ENCODE measurements at regions not wholly inside any gene's neighbourhood (a gene's known extent, or its start where the extent isn't known, plus 50 kb on each side); places are given as distances from the start of the nearest gene placed in this dataset.

DNA sequence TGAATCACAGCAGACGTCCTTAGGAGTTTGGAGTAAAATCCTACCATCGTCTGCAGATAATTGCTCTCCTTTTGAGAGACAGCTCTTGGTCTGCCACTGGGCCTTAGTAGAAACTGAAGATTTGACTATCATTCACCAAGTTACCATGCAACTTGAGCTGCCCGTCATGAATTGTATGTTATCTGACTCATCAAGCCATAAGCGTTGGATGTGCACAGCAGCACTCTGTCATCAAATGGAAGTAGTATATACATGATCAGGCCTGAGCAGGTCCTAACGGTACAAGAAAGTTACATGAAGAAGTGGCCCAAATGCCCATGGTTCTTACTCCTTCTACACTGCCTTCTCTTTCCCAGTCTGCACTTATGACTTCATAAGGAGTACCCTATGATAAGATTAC lies 317.8 kb downstream of the GPATCH2 start:
- H3K9me3 ChIP-seq, result no peaks in the 10 kb centered on the region
- no peaks in the 10 kb centered on the region for H3K27me3 ChIP-seq (ENCODE audit: low read depth)
- TF ChIP-seq, protein P1, sequence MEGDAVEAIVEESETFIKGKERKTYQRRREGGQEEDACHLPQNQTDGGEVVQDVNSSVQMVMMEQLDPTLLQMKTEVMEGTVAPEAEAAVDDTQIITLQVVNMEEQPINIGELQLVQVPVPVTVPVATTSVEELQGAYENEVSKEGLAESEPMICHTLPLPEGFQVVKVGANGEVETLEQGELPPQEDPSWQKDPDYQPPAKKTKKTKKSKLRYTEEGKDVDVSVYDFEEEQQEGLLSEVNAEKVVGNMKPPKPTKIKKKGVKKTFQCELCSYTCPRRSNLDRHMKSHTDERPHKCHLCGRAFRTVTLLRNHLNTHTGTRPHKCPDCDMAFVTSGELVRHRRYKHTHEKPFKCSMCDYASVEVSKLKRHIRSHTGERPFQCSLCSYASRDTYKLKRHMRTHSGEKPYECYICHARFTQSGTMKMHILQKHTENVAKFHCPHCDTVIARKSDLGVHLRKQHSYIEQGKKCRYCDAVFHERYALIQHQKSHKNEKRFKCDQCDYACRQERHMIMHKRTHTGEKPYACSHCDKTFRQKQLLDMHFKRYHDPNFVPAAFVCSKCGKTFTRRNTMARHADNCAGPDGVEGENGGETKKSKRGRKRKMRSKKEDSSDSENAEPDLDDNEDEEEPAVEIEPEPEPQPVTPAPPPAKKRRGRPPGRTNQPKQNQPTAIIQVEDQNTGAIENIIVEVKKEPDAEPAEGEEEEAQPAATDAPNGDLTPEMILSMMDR (IDR thresholded peaks at IDR 0.05), result no peak
- no peaks in the 10 kb centered on the region for H3K4me1 ChIP-seq
- no peak overlapping the region for H3K4me3 ChIP-seq
- intact Hi-C loops (cut with DNase I), result no loop called here
- ATAC-seq (no peak), DNase-seq (no peak)
- no peaks in the 10 kb centered on the region for H3K36me3 ChIP-seq
- H3K27ac ChIP-seq, result no peak overlapping the region

DNA sequence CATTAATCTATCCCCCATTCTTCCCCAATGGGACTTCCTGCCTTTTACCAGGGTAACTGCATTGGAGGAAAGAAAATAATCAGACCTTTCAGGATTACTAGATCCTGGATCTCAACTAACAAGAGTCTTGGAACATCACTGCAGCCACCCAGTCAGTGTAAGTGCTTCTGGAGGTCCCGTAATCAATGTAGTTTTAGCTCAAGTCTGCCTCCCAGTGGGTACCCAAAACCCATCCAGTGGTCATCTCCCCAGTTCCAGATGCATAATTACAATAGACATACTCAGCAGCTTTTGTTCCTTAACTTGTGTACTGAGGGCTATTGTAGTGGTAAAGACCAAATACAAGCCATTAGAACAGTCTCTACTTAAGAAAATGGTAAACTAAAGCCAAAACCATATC lies 319.1 kb downstream of the GPATCH2 start:
- no peaks in the 10 kb centered on the region for H3K9me3 ChIP-seq
- ATAC-seq (no peak), DNase-seq (no peak)
- TF ChIP-seq, protein P1 (IDR thresholded peaks at IDR 0.05), result no peak
- intact Hi-C loops (cut with DNase I), result no loop called here
- no peak overlapping the region for H3K4me3 ChIP-seq
- no peaks in the 10 kb centered on the region for H3K4me1 ChIP-seq
- H3K27ac ChIP-seq, result no peak overlapping the region
- H3K36me3 ChIP-seq, result no peaks in the 10 kb centered on the region
- H3K27me3 ChIP-seq (ENCODE audit: low read depth), result no peaks in the 10 kb centered on the region

- DNase-seq (no peak), ATAC-seq (no peak)
- Histone ChIP-seq H3K36me3 (no peaks in the 10 kb centered on the region), H3K27ac (no peak overlapping the region), H3K4me1 (no peaks in the 10 kb centered on the region), H3K9me3 (no peaks in the 10 kb centered on the region), H3K4me3 (no peak overlapping the region), H3K27me3 (ENCODE audit: low read depth) (no peaks in the 10 kb centered on the region)
- intact Hi-C loops (cut with DNase I), result no loop called here
- TF ChIP-seq, protein P1 (IDR thresholded peaks at IDR 0.05), result no peak
Measured at GRCh38 chr1:217311269-217311668, 319.6 kb downstream of the GPATCH2 start.

DNA sequence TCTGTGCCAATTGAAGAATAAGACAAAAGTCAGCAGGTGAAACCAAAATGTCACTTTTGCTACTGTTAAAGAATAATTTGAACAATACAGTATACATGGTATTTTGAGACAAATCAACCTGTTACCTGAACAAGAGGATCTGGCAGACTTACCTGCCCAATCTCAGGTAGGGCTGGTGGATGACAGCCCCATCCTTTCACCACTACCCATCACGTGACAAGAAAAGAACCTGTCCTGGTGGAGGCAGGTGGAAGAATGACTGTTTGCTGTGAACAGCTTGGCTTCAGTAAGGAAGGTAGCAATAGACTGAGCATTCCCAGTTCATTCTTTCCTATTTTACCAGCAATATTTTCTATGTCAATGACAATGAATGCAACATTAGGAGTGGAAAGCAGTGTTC lies 349.6 kb downstream of the GPATCH2 start:
- Histone ChIP-seq H3K4me3 (no peak overlapping the region), H3K27ac (no peak overlapping the region), H3K4me1 (no peaks in the 10 kb centered on the region), H3K36me3 (no peaks in the 10 kb centered on the region), H3K9me3 (no peaks in the 10 kb centered on the region), H3K27me3 (ENCODE audit: low read depth) (no peaks in the 10 kb centered on the region)
- TF ChIP-seq, protein P1 (IDR thresholded peaks at IDR 0.05), result no peak
- ATAC-seq, result no peak
- DNase-seq, result no peak
- intact Hi-C loops (cut with DNase I), result no loop called here

DNA sequence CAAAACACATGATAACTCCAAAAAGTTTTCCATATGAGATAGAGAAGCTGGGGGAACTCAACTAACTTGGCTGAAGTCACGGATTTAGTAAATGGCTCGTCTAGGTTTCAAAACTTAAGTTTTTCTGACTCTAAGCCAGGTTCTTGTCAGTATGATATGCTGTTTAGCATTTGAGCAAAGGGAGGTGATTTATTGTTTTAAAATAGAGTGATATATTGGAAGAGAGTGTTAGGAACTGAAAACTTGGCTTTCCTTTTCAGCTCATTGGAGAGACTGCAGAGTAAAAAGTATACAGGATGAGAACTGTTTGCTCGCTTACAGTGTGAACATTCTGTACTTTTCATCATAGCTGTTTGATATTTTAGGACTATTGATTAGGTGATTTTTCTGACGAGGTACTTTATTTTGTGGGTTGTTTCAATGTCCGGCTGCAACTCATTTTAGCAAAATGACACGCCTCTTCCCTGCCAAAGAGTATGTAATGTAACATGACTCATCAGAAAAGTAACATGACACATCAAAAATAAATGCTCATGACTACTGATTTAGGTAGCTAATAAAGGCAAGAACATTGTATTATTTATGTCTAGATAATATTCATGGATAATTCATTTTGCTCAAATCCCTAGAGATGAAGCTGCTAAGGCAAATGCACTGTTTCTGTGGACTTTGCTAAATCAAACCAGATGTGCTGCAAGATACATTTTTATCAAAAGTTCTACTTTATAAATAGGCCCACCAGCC lies 355.1 kb downstream of the GPATCH2 start:
- no peak overlapping the region for H3K27ac ChIP-seq
- ATAC-seq (no peak), DNase-seq (no peak)
- H3K4me3 ChIP-seq, result no peak overlapping the region
- no peaks in the 10 kb centered on the region for H3K36me3 ChIP-seq
- TF ChIP-seq, protein P1 (IDR thresholded peaks at IDR 0.05), result no peak
- no peaks in the 10 kb centered on the region for H3K27me3 ChIP-seq (ENCODE audit: low read depth)
- intact Hi-C loops (cut with DNase I), result no loop called here
- no peaks in the 10 kb centered on the region for H3K4me1 ChIP-seq
- H3K9me3 ChIP-seq, result no peaks in the 10 kb centered on the region

All from lower lobe of right lung (tissue), 2 donors.